Trophoblast cell (in vitro differentiated cells and primary cell): ENCODE measurements at regions not wholly inside any gene's neighbourhood (a gene's known extent, or its start where the extent isn't known, plus 50 kb on each side); places are given as distances from the start of the nearest gene placed in this dataset.
A peak's percentile ranks its signal among the peaks of the same experiment; 100 is the strongest.

Source experiments
- DNase-seq, 2 donors: peaks; one replicate each; pipeline ENCODE4 v3.0.0-alpha.2; 2016
- H2AFZ ChIP-seq: 2 replicates; pipeline ENCODE4 v1.6.1; 2013; ENCODE audit warnings: low read length, moderate library complexity, mild to moderate bottlenecking; ENCODE audit not compliant: insufficient read depth, poor library complexity
- H2AK5ac ChIP-seq: 2 replicates; pipeline ENCODE4 v1.6.1; 2013; ENCODE audit warnings: mild to moderate bottlenecking, low read length
- H2BK120ac ChIP-seq: 2 replicates; pipeline ENCODE4 v1.6.1; 2013; ENCODE audit warnings: low read length, mild to moderate bottlenecking, moderate library complexity; ENCODE audit not compliant: insufficient read depth, poor library complexity
- H2BK12ac ChIP-seq: 2 replicates; pipeline ENCODE4 v1.6.1; 2013; ENCODE audit warnings: mild to moderate bottlenecking, low read length, moderate library complexity
- H2BK5ac ChIP-seq: 2 replicates; pipeline ENCODE4 v1.6.1; 2013; ENCODE audit warnings: low read length, low read depth, moderate library complexity, mild to moderate bottlenecking; ENCODE audit not compliant: poor library complexity
- H3K14ac ChIP-seq: 2 replicates; pipeline ENCODE4 v1.6.1; 2013; ENCODE audit warnings: mild to moderate bottlenecking, low read length
- H3K18ac ChIP-seq: 2 replicates; pipeline ENCODE4 v1.6.1; 2013; ENCODE audit warnings: mild to moderate bottlenecking, low read length
- H3K23ac ChIP-seq: 2 replicates; pipeline ENCODE4 v1.6.1; 2013; ENCODE audit warnings: low read length
- H3K27ac ChIP-seq: 2 replicates; pipeline ENCODE4 v1.5.1; 2013; ENCODE audit warnings: low read depth, mild to moderate bottlenecking, inconsistent platforms, low read length, moderate library complexity
- H3K27me3 ChIP-seq: 2 replicates; pipeline ENCODE4 v1.6.1; 2013; ENCODE audit warnings: inconsistent platforms, mild to moderate bottlenecking, low read length, moderate library complexity; ENCODE audit not compliant: insufficient read depth
- H3K36me3 ChIP-seq, 2 experiments: 1 replicate in 1 of 2; 2 replicates in 1 of 2; pipeline ENCODE4 v1.6.1; 2013; ENCODE audit warnings: low read length in 2 of 2, mild to moderate bottlenecking in 2 of 2, moderate library complexity in 1 of 2; ENCODE audit not compliant: insufficient read depth in 2 of 2, control insufficient read depth in 1 of 2
- H3K4ac ChIP-seq: 2 replicates; pipeline ENCODE4 v1.6.1; 2013; ENCODE audit warnings: low read depth, mild to moderate bottlenecking, low read length, moderate library complexity
- H3K4me1 ChIP-seq, 2 experiments: 1 replicate in 1 of 2; 2 replicates in 1 of 2; pipeline ENCODE4 v1.6.1; 2013; ENCODE audit warnings: low read length in 2 of 2, mild to moderate bottlenecking in 2 of 2, moderate library complexity in 1 of 2; ENCODE audit not compliant: insufficient read depth in 2 of 2, control insufficient read depth in 1 of 2
- H3K4me2 ChIP-seq: 2 replicates; pipeline ENCODE4 v1.6.1; 2013; ENCODE audit warnings: inconsistent platforms, mild to moderate bottlenecking, low read length, moderate library complexity
- H3K4me3 ChIP-seq: 2 replicates; pipeline ENCODE4 v1.5.1; 2013; ENCODE audit warnings: mild to moderate bottlenecking, low read depth, low read length, inconsistent platforms
- H3K79me1 ChIP-seq: one replicate; pipeline ENCODE4 v1.6.1; 2013; ENCODE audit warnings: low read length
- H3K79me2 ChIP-seq: 2 replicates; pipeline ENCODE4 v1.6.1; 2013; ENCODE audit warnings: low read length, mild to moderate bottlenecking; ENCODE audit not compliant: control insufficient read depth, insufficient read depth, poor library complexity
- H3K9ac ChIP-seq: 2 replicates; pipeline ENCODE4 v1.6.1; 2013; ENCODE audit warnings: mild to moderate bottlenecking, low read length
- H3K9me3 ChIP-seq: 2 replicates; pipeline ENCODE4 v1.6.1; 2013; ENCODE audit warnings: low read depth, mild to moderate bottlenecking, control low read depth, inconsistent platforms, low read length; ENCODE audit not compliant: insufficient read depth
- H4K12ac ChIP-seq: 2 replicates; pipeline ENCODE4 v1.6.1; 2013; ENCODE audit warnings: low read depth, mild to moderate bottlenecking, low read length, moderate library complexity
- H4K8ac ChIP-seq: 2 replicates; pipeline ENCODE4 v1.6.1; 2013; ENCODE audit warnings: low read depth, mild to moderate bottlenecking, low read length, moderate library complexity
- H4K91ac ChIP-seq: one replicate; pipeline ENCODE4 v1.6.1; 2013; ENCODE audit warnings: low read depth, mild to moderate bottlenecking, low read length, moderate library complexity
- WGBS: extraction: QIAGEN DNeasy Blood & Tissue Kit; methylation state at CpG from one replicate; pipeline ENCODE4 v1.1.7; 2013; ENCODE audit warnings: missing lambda C conversion rate; ENCODE audit not compliant: insufficient read length, insufficient coverage; ENCODE audit errors: extremely low coverage; 5-methylcytosine and 5-hydroxymethylcytosine counted together

DNA sequence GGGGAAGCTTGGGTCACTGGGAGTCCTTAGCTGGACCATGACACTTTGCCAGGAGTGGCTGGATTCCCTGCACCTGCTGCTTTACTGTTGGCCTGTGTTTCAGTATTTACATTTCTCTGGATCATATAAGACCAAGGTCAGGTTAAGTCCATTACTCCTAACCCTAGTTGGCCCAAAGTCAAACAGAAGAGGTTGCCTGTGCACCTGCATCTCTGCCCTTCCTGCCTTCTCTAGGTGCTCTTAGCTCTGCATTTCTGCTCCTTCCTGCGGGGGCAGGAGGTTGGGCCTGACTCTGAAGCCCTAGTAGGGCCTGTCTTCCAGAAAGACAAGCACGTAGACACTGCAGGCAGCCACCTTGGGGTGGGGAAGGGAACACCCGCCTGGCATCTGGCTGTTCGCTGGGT, 124.3 kb downstream of the RPLP1 start:
- H2BK120ac ChIP-seq: no peak overlapping the region
- no peaks in the 10 kb centered on the region for H3K79me1 ChIP-seq
- H3K4me3 ChIP-seq: no peak overlapping the region
- H2BK5ac ChIP-seq: no peak overlapping the region
- no peak overlapping the region for H3K14ac ChIP-seq
- no peak overlapping the region for H3K23ac ChIP-seq
- H2AFZ ChIP-seq: no peak overlapping the region
- peaks cover 5% of the 10 kb centered on the region for H3K9me3 ChIP-seq
- H3K18ac ChIP-seq: no peak overlapping the region
- H3K36me3 ChIP-seq: no peaks in the 10 kb centered on the region
- H2AK5ac ChIP-seq: no peak overlapping the region
- peaks cover 0 to 3% of the 10 kb centered on the region in 2 experiments for H3K4me1 ChIP-seq
- H4K12ac ChIP-seq: no peak overlapping the region
- no peak overlapping the region for H4K91ac ChIP-seq
- no peak overlapping the region for H3K9ac ChIP-seq
- H3K27me3 ChIP-seq: no peaks in the 10 kb centered on the region
- no CpG with 5 or more reads among the region's 4 CpGs for WGBS
- no peak overlapping the region for H3K27ac ChIP-seq
- no peak overlapping the region for H3K4ac ChIP-seq
- no peak overlapping the region for H2BK12ac ChIP-seq
- no peaks in the 10 kb centered on the region for H3K79me2 ChIP-seq
- H3K4me2 ChIP-seq: no peak overlapping the region
- no peak for DNase-seq
- H4K8ac ChIP-seq: no peak overlapping the region

DNA sequence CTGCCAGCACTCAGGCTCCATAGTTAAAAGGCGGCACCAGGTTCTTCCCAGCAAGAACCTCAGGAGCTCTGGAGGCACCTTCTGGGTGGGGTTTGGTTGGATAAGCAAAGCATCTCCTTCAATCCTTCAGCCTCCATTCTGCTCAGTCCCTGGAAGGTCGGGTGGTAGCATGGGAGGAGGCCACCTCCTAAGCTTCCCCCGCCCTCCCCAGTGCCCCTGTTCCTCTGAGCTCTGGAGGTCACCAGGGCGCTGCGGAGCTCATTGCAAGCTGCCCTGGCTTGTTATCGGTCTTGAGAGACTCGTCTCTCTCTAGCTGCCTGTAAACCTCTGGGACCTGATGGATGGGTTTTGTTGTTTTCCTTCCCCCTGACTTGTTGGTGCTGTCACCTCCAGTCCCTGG, 124.8 kb downstream of the RPLP1 start:
- Histone ChIP-seq H3K79me2 (no peaks in the 10 kb centered on the region), H3K4me1 (peaks cover 0 to 3% of the 10 kb centered on the region in 2 experiments), H4K12ac (no peak overlapping the region), H3K9me3 (peaks cover 5% of the 10 kb centered on the region), H4K8ac (no peak overlapping the region), H3K14ac (no peak overlapping the region), H3K23ac (no peak overlapping the region), H2BK12ac (no peak overlapping the region), H3K18ac (no peak overlapping the region), H3K27ac (no peak overlapping the region), H3K36me3 (no peaks in the 10 kb centered on the region), H3K4me3 (no peak overlapping the region), H4K91ac (no peak overlapping the region), H3K9ac (no peak overlapping the region), H3K4me2 (no peak overlapping the region), H2BK120ac (no peak overlapping the region), H3K27me3 (no peaks in the 10 kb centered on the region), H3K79me1 (no peaks in the 10 kb centered on the region), H2AFZ (no peak overlapping the region), H2BK5ac (no peak overlapping the region), H3K4ac (no peak overlapping the region), H2AK5ac (no peak overlapping the region)
- no peak for DNase-seq
- WGBS: no CpG with 5 or more reads among the region's 7 CpGs

DNA sequence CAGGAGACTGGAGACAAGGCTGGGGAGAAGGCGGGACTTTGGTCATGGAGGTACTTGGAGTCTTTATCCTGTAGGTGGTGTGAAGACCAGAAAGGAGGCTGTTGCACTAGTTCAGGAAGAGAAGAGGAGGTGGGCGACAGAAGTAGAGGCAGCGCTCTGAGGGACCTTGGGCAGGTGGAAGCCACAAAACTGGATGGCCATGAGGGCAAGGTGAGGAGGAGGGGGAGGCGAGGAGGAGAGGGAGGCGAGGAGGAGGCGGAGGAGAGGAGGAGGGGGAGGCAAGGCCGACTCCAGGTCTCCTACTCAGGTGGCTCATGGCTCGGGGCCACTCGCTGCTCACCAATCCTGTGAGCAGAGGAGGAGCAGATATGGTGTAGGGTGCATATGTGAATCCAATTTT, 125.6 kb downstream of the RPLP1 start:
- no peak overlapping the region for H2BK120ac ChIP-seq
- no peak overlapping the region for H4K12ac ChIP-seq
- no peak overlapping the region for H3K4me3 ChIP-seq
- H4K8ac ChIP-seq: no peak overlapping the region
- H3K23ac ChIP-seq: no peak overlapping the region
- no peak overlapping the region for H3K14ac ChIP-seq
- no peak overlapping the region for H2AFZ ChIP-seq
- H2BK12ac ChIP-seq: no peak overlapping the region
- no peak overlapping the region for H2AK5ac ChIP-seq
- H4K91ac ChIP-seq: no peak overlapping the region
- H3K9me3 ChIP-seq: peaks cover 5% of the 10 kb centered on the region
- H3K79me2 ChIP-seq: no peaks in the 10 kb centered on the region
- peaks cover 0 to 3% of the 10 kb centered on the region in 2 experiments for H3K4me1 ChIP-seq
- H3K36me3 ChIP-seq: no peaks in the 10 kb centered on the region
- DNase-seq: no peak
- H3K4me2 ChIP-seq: no peak overlapping the region
- H3K27me3 ChIP-seq: no peaks in the 10 kb centered on the region
- H3K27ac ChIP-seq: no peak overlapping the region
- no CpG with 5 or more reads among the region's 9 CpGs for WGBS
- H3K4ac ChIP-seq: no peak overlapping the region
- H3K18ac ChIP-seq: no peak overlapping the region
- no peaks in the 10 kb centered on the region for H3K79me1 ChIP-seq
- no peak overlapping the region for H2BK5ac ChIP-seq
- no peak overlapping the region for H3K9ac ChIP-seq

DNA sequence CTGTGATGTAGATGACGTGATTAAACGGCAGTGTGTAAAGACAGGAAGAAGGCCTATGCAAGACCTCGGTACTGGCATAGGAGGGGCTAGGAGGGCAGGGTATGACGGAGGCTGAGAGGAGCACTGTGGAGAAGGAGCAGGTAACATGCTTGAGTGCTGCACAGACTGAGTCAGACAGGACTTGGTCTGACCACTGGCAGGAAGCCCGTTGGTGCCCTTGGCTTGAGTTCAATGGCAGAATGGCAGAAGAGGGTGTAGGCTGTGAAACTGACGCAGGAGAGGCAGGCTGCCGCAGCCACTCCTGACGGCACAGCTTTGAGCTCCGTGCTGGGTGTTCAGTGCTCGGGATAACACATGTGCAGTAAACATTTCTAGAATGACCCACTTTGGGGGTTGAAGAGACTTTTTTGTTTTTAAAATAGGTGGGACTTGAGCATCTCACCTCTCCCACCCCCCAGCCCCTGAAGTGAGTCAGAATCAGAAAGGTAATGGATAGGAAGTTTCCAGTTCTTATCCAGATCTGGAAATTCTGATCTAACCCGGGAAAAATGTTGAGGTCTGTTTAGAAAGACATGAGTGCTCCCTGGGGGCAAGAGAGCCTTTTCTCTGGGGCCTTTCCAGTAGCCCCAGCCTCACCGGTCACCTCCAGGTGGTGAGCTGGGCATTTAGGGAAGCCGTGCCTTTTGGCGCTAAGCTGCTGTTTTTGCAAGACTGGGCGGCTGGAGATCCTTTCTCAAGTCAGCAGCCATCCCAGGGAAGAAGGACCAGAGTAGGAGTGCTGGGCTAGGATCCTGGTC, 126.4 kb downstream of the RPLP1 start:
- Histone ChIP-seq H2BK5ac (no peak overlapping the region), H3K27ac (no peak overlapping the region), H3K4me2 (no peak overlapping the region), H3K27me3 (no peaks in the 10 kb centered on the region), H3K79me2 (no peaks in the 10 kb centered on the region), H3K4me1 (peaks cover 0 to 3% of the 10 kb centered on the region in 2 experiments), H3K36me3 (no peaks in the 10 kb centered on the region), H2BK120ac (no peak overlapping the region), H3K9ac (no peak overlapping the region), H2AFZ (no peak overlapping the region), H4K91ac (no peak overlapping the region), H2BK12ac (no peak overlapping the region), H3K18ac (no peak overlapping the region), H2AK5ac (no peak overlapping the region), H3K9me3 (peaks cover 5% of the 10 kb centered on the region), H4K8ac (no peak overlapping the region), H3K79me1 (no peaks in the 10 kb centered on the region), H3K4me3 (no peak overlapping the region), H3K4ac (no peak overlapping the region), H3K23ac (no peak overlapping the region), H3K14ac (no peak overlapping the region), H4K12ac (no peak overlapping the region)
- no CpG with 5 or more reads among the region's 15 CpGs for WGBS
- peak in 1 of 2 donors; percentile 56 for DNase-seq
